B cell (primary cell): ENCODE measurements at regions not wholly inside any gene's neighbourhood (a gene's known extent, or its start where the extent isn't known, plus 50 kb on each side); places are given as distances from the start of the nearest gene placed in this dataset.

Source experiments
- ATAC-seq: fragments of 200-7000 bp; cut with Tn5 transposase; one replicate; pipeline ENCODE4 v1.10.0; 2021; ENCODE audit warnings: low read depth, mild to moderate bottlenecking, moderate number of reproducible peaks, moderate library complexity
- CTCF ChIA-PET: fragments of 350-600 bp; sonication (Branson Sonifier 250); formaldehyde crosslinking; loops from one replicate; lab custom pipeline; 2021; ENCODE audit warnings: antibody characterized with exemption, inconsistent platforms; lab: Charles Lee
- POLR2A ChIA-PET: fragments of 350-600 bp; sonication (Branson Sonifier 250); formaldehyde crosslinking; loops from one replicate; lab custom pipeline; 2021; ENCODE audit warnings: antibody characterized with exemption; lab: Charles Lee
- DNase-seq: peaks from one replicate; pipeline ENCODE4 v3.0.0; 2013
- H2AFZ ChIP-seq: 2 replicates; pipeline ENCODE4 v1.6.1; 2012; ENCODE audit warnings: mild to moderate bottlenecking, low read depth, low read length; ENCODE audit not compliant: insufficient read depth, poor library complexity, severe bottlenecking
- H3K27ac ChIP-seq, 2 donors: 1 replicate in 1 of 2; 2 replicates in 1 of 2; pipeline ENCODE4 v1.5.1; 2012 to 2013; ENCODE audit warnings: low read length in 2 of 2, mild to moderate bottlenecking in 2 of 2, moderate library complexity in 1 of 2
- H3K27me3 ChIP-seq, 4 experiments: fragments of 200-600 bp in 1 of 4; sonication (generic) in 1 of 4; replicated peaks in 1 of 4; 1 replicate in 2 of 4; 2 replicates in 2 of 4; pipeline versions ENCODE4 v1.6.1 to v1.7.0; 2013 to 2016; ENCODE audit warnings: low read length in 3 of 4, mild to moderate bottlenecking in 2 of 4, mixed read lengths in 1 of 4, moderate library complexity in 1 of 4; ENCODE audit not compliant: insufficient read depth in 4 of 4, control insufficient read depth in 3 of 4; ENCODE audit errors: control extremely low read depth in 1 of 4
- H3K36me3 ChIP-seq, 2 experiments: replicated peaks in 1 of 2; 1 replicate in 1 of 2; 2 replicates in 1 of 2; pipeline versions ENCODE4 v1.6.1 to v1.7.1; 2013; ENCODE audit warnings: low read length in 1 of 2; ENCODE audit not compliant: insufficient read depth in 2 of 2, control insufficient read depth in 1 of 2; ENCODE audit errors: control extremely low read depth in 1 of 2, extremely low read depth in 1 of 2
- H3K4me1 ChIP-seq, 2 donors: fragments of 200-600 bp in 1 of 2; sonication (generic) in 1 of 2; 1 replicate in 1 of 2; 2 replicates in 1 of 2; pipeline versions ENCODE4 v1.5.1 to v1.6.1; 2013 to 2017; ENCODE audit warnings: low read length in 2 of 2; ENCODE audit not compliant: control insufficient read depth in 2 of 2, insufficient read depth in 2 of 2
- H3K4me2 ChIP-seq: replicated peaks from 2 replicates; pipeline ENCODE3; 2012; ENCODE audit warnings: mild to moderate bottlenecking, low read depth, low read length; ENCODE audit not compliant: poor library complexity, severe bottlenecking
- H3K4me3 ChIP-seq, 5 experiments: fragments of 200-600 bp in 1 of 5; sonication (generic) in 1 of 5; 1 replicate in 3 of 5; 2 replicates in 2 of 5; pipeline versions ENCODE4 v1.5.1 to v1.7.0; 2011 to 2016; ENCODE audit warnings: low read length in 4 of 5, mild to moderate bottlenecking in 4 of 5, low read depth in 2 of 5, control low read depth in 1 of 5, moderate library complexity in 1 of 5; ENCODE audit not compliant: insufficient read depth in 1 of 5; ENCODE audit errors: control extremely low read depth in 1 of 5, extremely low read depth in 1 of 5
- H3K79me2 ChIP-seq: fragments of 200-600 bp; sonication (generic); one replicate; pipeline ENCODE4 v1.6.0; 2016; ENCODE audit warnings: low read length; ENCODE audit not compliant: control insufficient read depth, insufficient read depth
- H3K9ac ChIP-seq: fragments of 200-600 bp; sonication (generic); 2 replicates; pipeline ENCODE4 v1.6.1; 2017; ENCODE audit warnings: mild to moderate bottlenecking, low read length, moderate library complexity
- H3K9me3 ChIP-seq, 3 donors: one replicate each; pipeline versions ENCODE4 v1.6.1 to v1.7.1; 2013; ENCODE audit warnings: low read length in 2 of 3; ENCODE audit not compliant: control insufficient read depth in 2 of 3, insufficient read depth in 1 of 3; ENCODE audit errors: control extremely low read depth in 1 of 3
- H4K20me1 ChIP-seq: 2 replicates; pipeline ENCODE4 v1.6.0; 2012; ENCODE audit warnings: mild to moderate bottlenecking, low read length; ENCODE audit not compliant: insufficient read depth, control insufficient read depth, poor library complexity, severe bottlenecking
- H3K27ac Mint-ChIP-seq: one replicate; pipeline ENCODE4 v1.8.0; 2021; ENCODE audit warnings: mixed read lengths
- H3K27me3 Mint-ChIP-seq: one replicate; pipeline ENCODE4 v1.8.0; 2021; ENCODE audit warnings: mixed read lengths
- H3K4me1 Mint-ChIP-seq: one replicate; pipeline ENCODE4 v1.8.0; 2021; ENCODE audit warnings: mixed read lengths
- H3K4me3 Mint-ChIP-seq: one replicate; pipeline ENCODE4 v1.8.0; 2021; ENCODE audit warnings: mixed read lengths
- H3K9me3 Mint-ChIP-seq: one replicate; pipeline ENCODE4 v1.8.0; 2022; ENCODE audit warnings: mixed read lengths; ENCODE audit not compliant: insufficient read depth
- EZH2 ChIP-seq: IDR thresholded peaks from 2 replicates; pipeline ENCODE4 v1.6.1; 2012; ENCODE audit warnings: borderline replicate concordance, low read depth, mild to moderate bottlenecking, moderate library complexity, low read length; ENCODE audit not compliant: insufficient read depth, poor library complexity, severe bottlenecking
- WGBS: methylation state at CpG from one replicate; pipeline ENCODE4 v1.1.5; 2013; ENCODE audit warnings: missing lambda C conversion rate; ENCODE audit not compliant: insufficient coverage; 5-methylcytosine and 5-hydroxymethylcytosine counted together
- intact Hi-C: fragments of 100-400 bp; cut with micrococcal nuclease; formaldehyde crosslinking; loops from one replicate; pipeline ENCODE4 v1.10.0; 2022
- TF ChIP-seq, protein P1 (sequence below): fragments of 200-600 bp; IDR thresholded peaks from one replicate; pipeline ENCODE4 v1.8.0; 2022; ENCODE audit warnings: antibody characterized with exemption, mild to moderate bottlenecking

DNA sequence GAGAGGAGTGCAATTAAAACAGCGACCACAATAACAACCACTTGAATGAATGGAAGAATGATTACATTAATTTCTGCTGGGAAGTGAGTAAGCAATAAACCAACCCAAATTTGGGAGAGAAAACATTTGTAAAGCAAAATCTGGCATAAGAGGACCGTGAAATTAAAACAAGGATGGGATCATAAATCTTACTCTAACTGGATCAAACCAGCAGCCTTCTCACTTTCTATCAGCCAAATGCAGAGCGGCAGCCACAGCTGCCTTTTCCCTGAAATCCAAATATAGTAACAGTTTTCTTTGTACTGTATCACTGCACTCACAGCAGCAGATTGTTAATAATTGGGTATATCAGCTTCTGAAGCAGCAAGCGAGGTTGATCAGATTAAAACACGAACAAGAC lies 245.2 kb upstream of the REG3G start:
- Histone ChIP-seq H3K4me1 (no peaks in the 10 kb centered on the region), H3K27me3 (no peaks in the 10 kb centered on the region), H2AFZ (no peak overlapping the region), H3K9me3 (peaks cover 0 to 13% (median 0%) of the 10 kb centered on the region in 3 donors), H3K4me3 (no peak overlapping the region), H3K4me2 (no peak overlapping the region), H3K36me3 (no peaks in the 10 kb centered on the region), H4K20me1 (no peaks in the 10 kb centered on the region), H3K79me2 (no peaks in the 10 kb centered on the region), H3K27ac (no peak overlapping the region), H3K9ac (no peak overlapping the region)
- intact Hi-C loops: no loop called here
- Mint-ChIP-seq H3K4me3 (no peak overlapping the region), H3K4me1 (no peaks in the 10 kb centered on the region), H3K27ac (no peak overlapping the region), H3K9me3 (peaks cover 5% of the 10 kb centered on the region), H3K27me3 (no peaks in the 10 kb centered on the region)
- POLR2A ChIA-PET: no interaction called here
- no peak for TF ChIP-seq EZH2
- TF ChIP-seq, protein P1, sequence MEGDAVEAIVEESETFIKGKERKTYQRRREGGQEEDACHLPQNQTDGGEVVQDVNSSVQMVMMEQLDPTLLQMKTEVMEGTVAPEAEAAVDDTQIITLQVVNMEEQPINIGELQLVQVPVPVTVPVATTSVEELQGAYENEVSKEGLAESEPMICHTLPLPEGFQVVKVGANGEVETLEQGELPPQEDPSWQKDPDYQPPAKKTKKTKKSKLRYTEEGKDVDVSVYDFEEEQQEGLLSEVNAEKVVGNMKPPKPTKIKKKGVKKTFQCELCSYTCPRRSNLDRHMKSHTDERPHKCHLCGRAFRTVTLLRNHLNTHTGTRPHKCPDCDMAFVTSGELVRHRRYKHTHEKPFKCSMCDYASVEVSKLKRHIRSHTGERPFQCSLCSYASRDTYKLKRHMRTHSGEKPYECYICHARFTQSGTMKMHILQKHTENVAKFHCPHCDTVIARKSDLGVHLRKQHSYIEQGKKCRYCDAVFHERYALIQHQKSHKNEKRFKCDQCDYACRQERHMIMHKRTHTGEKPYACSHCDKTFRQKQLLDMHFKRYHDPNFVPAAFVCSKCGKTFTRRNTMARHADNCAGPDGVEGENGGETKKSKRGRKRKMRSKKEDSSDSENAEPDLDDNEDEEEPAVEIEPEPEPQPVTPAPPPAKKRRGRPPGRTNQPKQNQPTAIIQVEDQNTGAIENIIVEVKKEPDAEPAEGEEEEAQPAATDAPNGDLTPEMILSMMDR: no peak
- WGBS: no CpG with 5 or more reads among the region's 5 CpGs
- CTCF ChIA-PET: no interaction called here
- ATAC-seq (no peak), DNase-seq (no peak)

DNA sequence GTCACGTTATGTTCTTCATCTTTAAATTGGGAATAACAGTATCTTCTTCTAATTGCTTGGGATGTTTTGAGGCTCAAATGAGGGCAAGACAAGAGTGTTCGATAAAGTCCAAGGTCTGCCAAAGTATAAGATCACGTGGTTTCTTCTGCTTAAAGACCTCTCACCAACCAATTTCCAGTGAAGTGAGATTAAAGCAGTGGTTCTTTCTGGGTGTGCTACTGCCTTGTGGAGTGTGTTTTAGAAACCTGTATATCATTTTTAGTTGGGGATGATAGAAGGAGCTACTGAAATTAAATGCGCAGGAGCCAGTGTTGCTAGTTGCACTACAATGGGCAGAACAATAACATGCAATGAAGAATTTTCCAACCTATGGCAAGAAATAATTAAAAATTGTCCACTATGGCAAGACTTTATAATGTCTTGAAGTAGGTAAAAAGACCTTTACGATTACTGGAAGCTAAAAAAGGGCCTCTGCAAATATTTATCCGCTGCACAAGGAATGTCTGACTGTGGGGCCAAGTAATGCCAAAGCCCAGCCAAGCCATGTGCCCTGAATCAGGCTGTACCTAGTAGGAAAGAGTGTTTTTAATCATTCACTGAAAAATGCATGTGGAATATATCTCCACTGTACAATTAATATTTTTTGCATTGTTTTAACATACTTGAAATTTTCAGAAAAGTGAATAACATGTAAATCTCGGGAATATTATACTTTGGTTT lies 244.5 kb upstream of the REG3G start:
- ChIA-PET POLR2A (no interaction called here), CTCF (no interaction called here)
- TF ChIP-seq, protein P1: no peak
- TF ChIP-seq EZH2: no peak
- Histone ChIP-seq H3K79me2 (no peaks in the 10 kb centered on the region), H3K9ac (no peak overlapping the region), H3K4me2 (no peak overlapping the region), H3K36me3 (no peaks in the 10 kb centered on the region), H3K4me3 (no peak overlapping the region), H3K9me3 (peaks cover 0 to 13% (median 0%) of the 10 kb centered on the region in 3 donors), H2AFZ (no peak overlapping the region), H3K27ac (no peak overlapping the region), H3K4me1 (no peaks in the 10 kb centered on the region), H4K20me1 (no peaks in the 10 kb centered on the region), H3K27me3 (no peaks in the 10 kb centered on the region)
- H3K9me3 Mint-ChIP-seq: peaks cover 5% of the 10 kb centered on the region
- H3K27ac Mint-ChIP-seq: no peak overlapping the region
- DNase-seq: no peak
- H3K4me3 Mint-ChIP-seq: no peak overlapping the region
- H3K4me1 Mint-ChIP-seq: no peaks in the 10 kb centered on the region
- no peaks in the 10 kb centered on the region for H3K27me3 Mint-ChIP-seq
- intact Hi-C loops: no loop called here
- 90% methylated on average over 4 of the region's 7 CpGs for WGBS
- no peak for ATAC-seq
